ENCODE measurements at regions not wholly inside any gene's neighbourhood (a gene's known extent, or its start where the extent isn't known, plus 50 kb on each side); places are given as distances from the start of the nearest gene placed in this dataset.

- no peak for TF ChIP-seq REST (IDR thresholded peaks at IDR 0.05; ENCODE audit: insufficient replicate concordance, low read depth)
- TF ChIP-seq SPI1 (IDR thresholded peaks at IDR 0.05; ENCODE audit: borderline replicate concordance, low read depth) = no peak
- TF ChIP-seq CTCF (IDR thresholded peaks at IDR 0.05; ENCODE audit: insufficient read depth, low read length) = no peak
- no peak for TF ChIP-seq POLR2AphosphoS5 (IDR thresholded peaks at IDR 0.05; ENCODE audit: low read depth)
- no peak for TF ChIP-seq GABPA (IDR thresholded peaks at IDR 0.05; ENCODE audit: low read depth)
These were observed 261.3 kb upstream of the TLE3 start for GRCh38 chr15:70358871-70359647.
